Renal cortical epithelial cell (primary cell): ENCODE measurements at regions not wholly inside any gene's neighbourhood (a gene's known extent, or its start where the extent isn't known, plus 50 kb on each side); places are given as distances from the start of the nearest gene placed in this dataset.
A peak's percentile ranks its signal among the peaks of the same experiment; 100 is the strongest.

Experiments
- DNase-seq: peaks from one replicate; pipeline ENCODE4 v3.0.0-alpha.2; 2011; ENCODE audit warnings: low read depth

DNA sequence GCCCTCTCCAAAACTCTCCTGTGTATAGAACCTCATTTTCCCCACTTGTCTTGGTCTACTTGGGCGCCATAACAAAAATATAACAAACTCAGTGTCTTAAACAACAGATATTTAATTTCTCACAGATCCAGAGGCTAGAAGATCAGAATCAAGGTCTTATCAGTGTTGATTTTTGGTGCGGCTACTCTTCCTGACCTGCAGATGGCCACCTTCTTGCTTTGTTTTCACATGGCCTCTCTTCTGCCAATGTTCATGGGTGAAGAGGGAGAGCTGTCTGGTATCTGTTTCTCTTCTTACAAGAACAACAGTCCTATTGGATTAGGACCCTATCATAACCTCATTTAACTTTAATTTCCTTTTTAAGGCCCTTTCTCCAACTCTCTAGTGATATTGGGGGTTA is 177.3 kb downstream of the PABPC4L start:
- DNase-seq, result peak; percentile 40

GRCh38 chr4:134019657-134020056 is 181.9 kb downstream of the PABPC4L start:
- no peak for DNase-seq

- no peak for DNase-seq
These were observed 182.7 kb downstream of the PABPC4L start for GRCh38 chr4:134018846-134019245.

DNA sequence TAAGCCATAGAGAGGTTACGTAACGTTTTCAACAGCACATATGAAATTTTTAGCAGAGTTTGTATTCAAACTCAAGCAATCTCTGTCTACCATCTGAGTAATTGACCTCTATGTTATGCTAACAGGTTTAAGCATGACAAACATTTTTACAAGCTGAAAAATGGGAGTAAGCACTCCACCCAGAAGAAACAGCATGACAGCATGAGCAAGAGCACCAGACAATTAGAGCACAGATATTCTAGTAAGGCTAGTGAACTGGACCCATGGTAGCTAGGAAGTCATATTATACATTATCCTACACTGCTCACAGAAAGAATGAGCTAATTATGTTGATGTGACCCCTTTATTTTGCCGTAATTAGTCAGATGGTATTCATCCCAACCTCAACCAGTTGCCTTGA is 200.5 kb downstream of the PABPC4L start:
- DNase-seq, result no peak

GRCh38 chr4:133997436-133997835 is 204.2 kb downstream of the PABPC4L start:
- peak; percentile 23 for DNase-seq

DNA sequence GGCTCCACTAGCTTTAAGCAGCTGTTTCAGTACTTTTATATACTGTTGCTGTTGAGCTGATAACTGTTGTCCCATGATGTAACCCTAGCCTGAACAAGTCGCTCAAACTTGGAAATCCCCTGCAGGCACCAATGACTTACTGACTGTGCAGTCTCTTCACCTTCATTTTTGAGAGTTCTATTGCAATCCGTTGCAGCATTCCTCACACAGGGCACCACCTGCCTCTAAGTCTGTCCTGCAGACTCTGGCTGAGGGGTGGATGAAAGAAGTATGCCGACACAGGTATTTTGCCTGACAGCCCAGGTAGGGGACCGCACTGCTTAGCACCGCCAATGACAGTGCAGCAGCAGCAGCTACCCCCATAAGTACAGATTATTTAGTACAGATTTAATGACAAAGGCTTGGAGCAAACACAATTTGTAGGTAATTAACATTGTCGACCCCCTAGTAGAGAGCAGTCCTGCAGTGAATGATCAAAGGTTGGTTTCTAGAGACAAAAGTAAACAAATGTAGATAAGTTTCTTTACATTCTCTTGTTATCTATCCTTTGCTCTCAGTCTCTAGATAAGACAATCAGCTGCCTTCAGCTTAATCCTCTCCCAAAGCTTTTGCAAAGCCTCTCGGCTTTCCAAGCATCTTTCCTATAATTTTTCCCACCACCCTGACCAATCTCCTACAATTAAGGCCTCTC is 205.0 kb downstream of the PABPC4L start:
- no peak for DNase-seq

- no peak for DNase-seq
These were observed 206.2 kb downstream of the PABPC4L start for GRCh38 chr4:133995243-133995960.

DNA sequence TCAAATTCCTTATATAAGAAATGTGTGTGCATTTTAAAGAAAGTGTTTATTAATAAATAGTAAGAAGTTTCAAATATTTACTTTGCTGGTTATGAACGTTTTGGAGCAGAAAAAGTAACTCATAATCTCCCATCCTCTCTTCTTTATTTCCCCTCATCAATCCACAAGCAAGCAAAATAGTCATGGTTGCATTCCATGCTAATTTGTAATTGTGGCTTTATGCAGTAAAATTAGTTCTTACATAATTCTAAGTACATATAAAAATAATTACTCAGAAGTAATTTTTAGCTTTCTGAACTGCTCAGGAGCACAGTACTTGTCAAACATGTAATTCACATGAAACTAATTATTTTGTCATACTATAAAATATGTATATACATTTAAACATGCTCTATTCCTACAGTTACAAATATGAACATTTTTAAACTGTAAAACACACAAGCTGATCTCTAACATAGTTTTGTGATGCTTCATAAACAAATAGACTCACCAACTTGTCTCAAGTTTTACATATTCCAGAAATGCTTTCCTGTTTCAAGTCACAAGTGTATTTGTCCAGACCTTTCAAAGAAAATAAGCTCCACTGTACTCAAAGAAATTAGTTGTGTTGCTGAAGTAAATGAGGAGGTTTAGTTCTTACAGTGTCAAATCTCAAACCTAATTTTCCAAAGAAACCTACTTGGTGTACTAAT is 218.9 kb downstream of the PABPC4L start:
- DNase-seq, result no peak

DNA sequence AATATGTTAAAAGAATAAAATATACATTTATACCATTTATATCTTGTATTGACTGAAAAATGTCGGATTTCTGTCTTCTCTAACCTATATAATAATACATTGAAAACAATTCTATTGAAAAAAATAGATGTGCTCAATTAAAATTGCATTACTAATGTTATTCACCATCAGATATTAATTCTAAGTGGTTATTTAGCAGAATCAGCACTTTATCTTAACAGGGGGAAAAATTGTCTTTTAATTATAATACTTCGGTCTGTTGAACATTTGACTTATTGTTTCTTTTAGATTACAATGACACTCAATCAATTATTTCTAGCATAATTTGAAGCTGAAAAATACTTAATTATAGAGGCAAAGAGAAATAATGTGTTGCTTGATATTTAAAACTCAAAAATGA is 220.3 kb downstream of the PABPC4L start:
- DNase-seq, result no peak

DNA sequence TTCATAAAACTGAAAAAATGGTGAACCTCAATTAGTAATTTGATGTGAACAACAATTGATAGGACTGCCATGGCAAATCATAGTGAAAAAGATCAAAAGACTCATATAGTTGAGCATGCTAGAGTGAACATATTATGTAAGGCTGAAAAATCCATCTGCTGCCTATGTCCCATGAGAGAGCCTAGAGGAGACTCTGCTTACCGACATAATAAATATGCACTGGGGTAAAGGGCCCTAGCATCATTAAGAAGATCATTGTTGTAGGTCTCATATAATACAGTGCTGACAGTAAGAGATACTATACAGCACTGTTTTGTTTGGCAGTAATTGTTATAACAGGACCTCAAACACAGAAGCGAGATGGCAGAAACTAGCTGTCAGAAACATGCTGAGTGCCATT is 229.0 kb downstream of the PABPC4L start:
- no peak for DNase-seq

GRCh38 chr4:133969202-133969848 is 232.3 kb downstream of the PABPC4L start:
- peak; percentile 16 for DNase-seq

GRCh38 chr4:133968174-133968573 is 233.4 kb downstream of the PABPC4L start:
- no peak for DNase-seq

GRCh38 chr4:133960975-133961374 is 240.6 kb downstream of the PABPC4L start:
- DNase-seq, result no peak

- DNase-seq, result no peak
These were observed 258.5 kb downstream of the PABPC4L start for GRCh38 chr4:133943081-133943480.

GRCh38 chr4:133938061-133938460 is 263.5 kb downstream of the PABPC4L start:
- no peak for DNase-seq

DNA sequence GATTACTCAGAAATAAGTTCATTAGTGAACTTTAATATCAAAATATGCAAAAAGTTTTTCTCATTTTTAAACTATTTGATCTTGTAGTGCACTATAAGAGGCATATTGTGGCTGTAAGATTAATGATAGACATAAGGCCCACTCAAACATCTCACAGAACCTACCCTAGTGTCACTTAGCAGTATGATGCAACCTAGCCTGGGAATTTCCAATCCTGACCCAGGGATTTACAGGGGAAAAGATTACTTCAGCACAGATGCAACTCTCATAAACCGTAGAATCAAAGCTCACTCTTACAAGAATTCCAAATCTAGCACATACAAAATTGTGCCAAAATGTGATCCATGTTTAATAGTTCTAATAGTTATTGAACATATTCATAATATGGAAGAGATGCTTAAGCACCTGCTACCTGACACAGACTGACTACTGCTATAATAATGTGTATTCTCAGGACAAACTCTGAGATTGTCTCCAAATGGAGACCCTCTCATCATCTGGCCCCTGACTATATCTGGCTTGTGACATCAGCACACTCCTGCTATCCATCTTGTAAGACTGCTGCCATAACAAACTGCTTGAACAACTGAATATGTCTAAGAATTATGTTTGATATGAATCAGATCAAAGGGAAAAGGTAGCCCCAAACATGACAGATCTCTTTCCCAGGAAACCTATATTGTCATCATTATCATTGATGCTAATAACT is 271.9 kb downstream of the PABPC4L start:
- DNase-seq, result peak; percentile 38

DNA sequence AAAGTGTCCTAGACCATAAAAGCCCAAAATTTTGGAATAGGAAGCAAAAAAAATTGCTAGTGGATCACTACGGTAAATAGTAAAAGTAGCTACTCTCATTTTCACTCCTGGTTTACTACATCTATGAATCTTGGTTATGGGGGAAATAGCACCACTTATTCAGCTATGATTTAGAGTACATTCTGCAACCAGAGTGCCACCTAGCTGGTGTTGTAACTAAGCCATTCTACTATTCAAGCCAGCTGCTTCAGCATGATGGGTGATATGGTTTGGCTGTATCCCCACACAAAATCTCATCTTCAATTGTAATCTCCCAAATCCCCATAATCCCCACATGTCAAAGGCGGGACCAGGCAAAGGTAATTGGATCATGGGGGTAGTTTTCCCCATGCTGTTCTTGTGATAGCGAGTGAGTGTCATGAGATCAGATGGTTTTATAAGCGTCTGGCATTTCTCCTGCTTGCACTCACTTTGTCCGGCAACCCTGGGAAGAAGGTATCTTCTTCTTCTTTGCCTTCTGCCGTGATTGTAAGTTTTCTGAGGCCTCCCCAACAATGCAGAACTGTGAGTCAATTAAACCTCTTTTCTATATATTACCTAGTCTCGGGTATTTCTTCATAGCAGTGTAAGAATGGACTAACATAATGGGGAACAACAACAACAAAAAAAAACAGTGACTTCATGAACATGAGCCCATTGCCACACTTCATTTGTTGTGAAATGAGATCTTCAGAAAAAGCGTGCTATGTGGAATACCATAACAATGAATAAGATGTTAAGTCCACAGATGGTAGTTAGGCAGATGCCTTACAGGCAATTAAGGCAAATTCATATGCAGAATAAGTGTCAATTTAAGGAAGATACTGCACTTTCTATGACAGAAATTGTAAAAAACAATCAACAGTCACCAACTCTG is 280.1 kb downstream of the PABPC4L start:
- peak; percentile 33 for DNase-seq

GRCh38 chr4:133920236-133920635 is 281.4 kb downstream of the PABPC4L start:
- peak; percentile 7 for DNase-seq

DNA sequence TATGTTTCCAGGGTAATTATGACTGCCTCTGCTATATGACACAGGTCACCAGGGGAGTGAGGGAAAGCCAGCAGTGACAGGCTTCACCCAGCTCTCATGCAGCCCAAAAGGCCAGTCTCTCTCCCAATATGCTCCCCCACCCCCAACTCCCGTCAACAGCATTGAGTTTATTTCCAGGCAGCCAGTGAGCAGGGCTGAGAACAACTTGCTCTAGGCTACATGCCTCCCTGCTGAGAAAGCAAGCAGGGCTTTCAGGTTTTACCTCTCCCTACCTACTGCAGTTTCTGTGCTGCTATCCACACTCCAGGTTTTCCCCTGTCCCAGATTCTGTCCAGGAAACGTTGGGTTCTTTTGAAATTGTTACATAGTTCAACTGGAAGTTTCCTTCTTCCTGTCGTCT is 291.4 kb downstream of the PABPC4L start:
- DNase-seq, result no peak

- no peak for DNase-seq
These were observed 298.6 kb downstream of the PABPC4L start for GRCh38 chr4:133903029-133903428.

DNA sequence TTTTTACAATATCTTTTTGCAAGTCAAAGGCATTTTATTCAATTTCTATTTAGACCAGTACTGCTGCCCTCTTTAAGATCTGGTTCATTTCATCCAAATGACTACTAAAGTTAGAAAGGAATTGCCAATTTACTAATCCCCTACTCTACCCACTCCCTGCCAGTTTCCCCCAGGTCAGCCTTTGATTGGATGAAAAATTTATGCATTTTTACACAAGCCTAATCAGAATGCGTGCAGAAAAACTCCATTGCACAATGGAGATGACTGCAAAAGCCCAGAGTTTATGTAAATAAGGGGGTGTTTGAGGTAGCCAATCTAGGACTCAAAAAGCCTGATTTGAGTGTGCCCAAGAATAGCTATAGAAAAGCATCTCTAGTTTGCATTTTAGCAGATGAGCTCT is 310.6 kb downstream of the PABPC4L start:
- DNase-seq, result no peak
